NK-92 (cell line): ENCODE measurements at regions not wholly inside any gene's neighbourhood (a gene's known extent, or its start where the extent isn't known, plus 50 kb on each side); places are given as distances from the start of the nearest gene placed in this dataset.

Experiments
- DNase-seq: peaks from one replicate; lab custom pipeline; 2025; ENCODE audit not compliant: unreplicated experiment; lab: John Stamatoyannopoulos, UW

DNA sequence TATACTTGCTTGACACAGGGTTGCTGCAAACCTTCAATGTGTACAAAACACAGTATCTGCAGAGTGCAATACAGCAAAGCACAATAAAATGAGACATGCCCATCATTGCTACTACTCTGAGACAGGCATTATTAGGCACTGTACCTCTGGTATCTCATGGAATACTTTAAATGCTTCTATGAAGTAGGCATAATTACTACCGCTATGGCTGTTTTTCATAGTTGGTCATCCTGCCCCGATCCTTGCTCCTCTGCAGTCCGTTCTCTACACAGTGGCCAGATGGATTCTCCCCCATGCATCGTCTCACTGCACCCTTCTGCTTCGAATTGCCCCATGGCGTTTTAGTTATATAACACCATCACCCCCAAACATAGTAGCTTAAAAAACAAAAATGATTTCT lies 83.0 kb upstream of the UBL3 start:
- DNase-seq = no peak

DNA sequence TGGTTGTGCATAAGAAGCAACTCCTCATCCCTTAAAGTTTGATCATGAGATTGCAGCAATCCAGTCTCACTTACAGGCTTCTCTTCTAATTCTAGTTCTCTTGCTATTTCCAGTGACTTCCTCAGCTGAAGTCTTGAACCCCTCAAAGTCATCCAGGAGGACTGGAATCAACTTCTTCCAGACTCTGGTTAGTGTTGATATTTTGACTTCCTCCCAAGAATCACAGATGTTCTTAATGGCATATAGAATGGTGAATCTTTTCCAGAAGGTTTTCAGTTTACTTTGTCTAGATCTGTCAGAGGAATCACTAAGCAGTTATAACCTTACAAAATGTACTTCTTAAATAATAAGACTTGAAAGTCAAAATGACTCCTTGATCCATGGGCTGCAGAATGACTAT lies 81.3 kb upstream of the UBL3 start:
- DNase-seq = no peak

DNA sequence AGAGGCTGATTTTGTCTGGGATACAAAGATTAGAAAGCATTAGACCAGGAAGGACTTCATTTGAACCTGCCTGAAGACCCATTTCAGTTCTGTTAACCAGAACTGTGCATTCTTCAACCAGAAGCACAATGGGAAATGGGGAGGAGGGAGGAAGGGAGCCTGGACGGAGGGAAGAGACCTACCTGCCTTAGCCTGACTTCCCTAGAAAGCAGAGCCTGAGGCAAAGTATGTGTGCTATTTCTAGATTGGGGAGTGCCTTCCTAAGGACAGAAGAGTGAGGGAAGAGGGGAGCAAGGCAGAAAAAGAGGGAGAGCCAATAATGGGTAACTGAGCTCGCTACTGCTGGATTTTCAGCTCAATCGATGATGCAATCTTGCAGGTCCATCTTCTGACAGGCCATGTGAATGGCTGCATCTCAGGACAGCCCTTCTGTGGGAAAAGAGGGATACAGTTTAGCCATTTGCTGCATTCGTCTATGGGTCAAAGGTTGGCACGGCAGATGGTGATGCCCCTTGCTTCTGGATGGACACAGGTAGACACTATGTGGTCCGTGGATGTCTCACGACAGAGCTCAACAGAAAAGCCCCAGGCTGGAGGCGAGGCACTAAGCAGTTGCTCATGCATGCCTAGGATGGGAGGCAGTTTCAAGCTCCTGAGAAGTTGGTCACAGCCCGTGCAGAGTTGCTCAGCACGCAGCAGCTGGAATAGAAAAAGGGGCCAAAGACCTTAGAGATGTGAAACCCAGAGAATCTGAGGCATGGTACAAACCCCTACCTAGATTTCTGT lies 78.8 kb upstream of the UBL3 start:
- no peak for DNase-seq

DNA sequence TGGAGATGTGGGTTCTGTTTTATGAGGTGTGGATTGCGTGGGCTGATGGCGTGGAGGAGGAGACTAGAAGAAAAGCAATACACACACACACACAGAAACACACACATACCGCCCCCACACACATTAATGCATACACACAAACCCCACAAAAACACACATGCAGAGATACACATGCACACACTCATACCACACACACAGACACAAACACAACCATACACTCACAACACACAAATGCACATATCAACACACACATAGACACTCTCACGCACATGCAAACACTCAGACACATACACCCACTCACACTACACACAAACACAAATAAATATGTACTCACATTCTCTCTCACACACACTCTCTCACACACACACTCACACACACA lies 75.7 kb upstream of the UBL3 start:
- DNase-seq = no peak

DNA sequence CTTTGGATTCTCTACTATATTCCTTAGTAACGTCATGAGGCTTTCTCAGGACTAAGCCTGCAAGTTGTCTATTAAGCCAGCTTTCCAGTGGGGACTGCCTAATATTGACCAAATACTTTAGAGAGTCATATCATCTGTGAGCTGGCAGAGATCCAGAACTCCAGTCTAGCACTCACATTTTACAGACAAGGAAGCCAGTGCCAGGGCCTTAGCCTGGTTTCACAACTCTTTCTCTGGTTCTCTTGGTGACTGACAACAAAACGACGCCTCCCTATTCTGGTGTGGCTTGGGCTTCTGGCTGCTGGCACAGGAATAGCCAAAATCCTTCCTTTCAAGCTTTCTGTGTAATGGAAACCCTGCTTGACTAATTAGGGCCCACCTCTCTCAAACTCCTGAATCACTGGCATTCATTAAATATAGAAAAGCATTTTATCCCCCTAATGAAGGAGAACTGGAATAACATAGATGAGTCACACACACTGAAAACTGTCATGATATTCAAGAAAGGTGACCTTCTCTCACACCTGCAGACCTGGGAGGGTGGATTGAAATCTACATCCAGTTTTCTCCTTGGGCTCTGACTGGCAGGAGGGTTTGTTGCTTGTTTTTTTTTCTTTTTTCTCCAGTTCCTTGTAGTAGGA lies 75.2 kb upstream of the UBL3 start:
- DNase-seq = no peak

DNA sequence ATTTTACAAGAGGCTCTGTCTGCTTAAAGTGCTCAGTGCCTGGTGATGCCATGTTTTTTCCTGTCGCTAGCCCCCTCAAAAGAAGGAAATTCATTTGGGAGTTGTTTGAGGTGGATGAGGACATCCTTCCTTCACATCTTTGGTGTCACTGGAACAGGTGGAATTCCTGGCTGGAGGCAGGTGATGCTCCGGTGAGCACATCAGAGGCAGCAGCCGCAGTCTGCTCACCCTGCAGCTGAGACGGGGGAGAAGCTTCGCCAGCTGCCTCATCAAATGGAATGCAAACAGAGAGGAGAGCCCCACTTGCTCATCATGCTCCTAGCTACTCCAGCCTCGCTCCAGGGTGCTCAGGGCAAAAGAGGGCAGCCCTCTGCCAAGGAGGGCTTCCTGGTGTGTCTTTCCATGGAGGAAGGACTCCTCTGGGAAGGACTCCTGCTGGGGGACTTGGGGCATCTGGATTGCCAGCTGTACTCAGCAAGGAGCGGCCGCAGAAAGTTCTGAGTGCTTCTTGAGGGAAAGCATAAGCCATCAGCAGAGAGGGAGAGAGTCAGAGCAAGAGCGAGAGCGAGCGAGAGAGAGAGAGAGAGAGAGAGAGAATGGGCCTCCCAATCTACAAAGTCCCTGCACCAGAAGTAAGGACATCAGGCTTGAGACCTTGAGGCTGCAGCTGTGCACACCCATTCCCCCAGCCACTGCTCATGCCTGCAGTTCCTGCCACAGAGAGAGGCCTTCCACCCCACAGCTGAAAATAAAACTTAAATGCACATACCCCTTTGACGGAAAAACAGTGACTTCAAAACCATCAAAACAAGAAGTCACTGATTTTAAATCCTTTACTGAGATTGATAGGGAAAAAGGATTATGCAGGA lies 74.3 kb upstream of the UBL3 start:
- DNase-seq = no peak

DNA sequence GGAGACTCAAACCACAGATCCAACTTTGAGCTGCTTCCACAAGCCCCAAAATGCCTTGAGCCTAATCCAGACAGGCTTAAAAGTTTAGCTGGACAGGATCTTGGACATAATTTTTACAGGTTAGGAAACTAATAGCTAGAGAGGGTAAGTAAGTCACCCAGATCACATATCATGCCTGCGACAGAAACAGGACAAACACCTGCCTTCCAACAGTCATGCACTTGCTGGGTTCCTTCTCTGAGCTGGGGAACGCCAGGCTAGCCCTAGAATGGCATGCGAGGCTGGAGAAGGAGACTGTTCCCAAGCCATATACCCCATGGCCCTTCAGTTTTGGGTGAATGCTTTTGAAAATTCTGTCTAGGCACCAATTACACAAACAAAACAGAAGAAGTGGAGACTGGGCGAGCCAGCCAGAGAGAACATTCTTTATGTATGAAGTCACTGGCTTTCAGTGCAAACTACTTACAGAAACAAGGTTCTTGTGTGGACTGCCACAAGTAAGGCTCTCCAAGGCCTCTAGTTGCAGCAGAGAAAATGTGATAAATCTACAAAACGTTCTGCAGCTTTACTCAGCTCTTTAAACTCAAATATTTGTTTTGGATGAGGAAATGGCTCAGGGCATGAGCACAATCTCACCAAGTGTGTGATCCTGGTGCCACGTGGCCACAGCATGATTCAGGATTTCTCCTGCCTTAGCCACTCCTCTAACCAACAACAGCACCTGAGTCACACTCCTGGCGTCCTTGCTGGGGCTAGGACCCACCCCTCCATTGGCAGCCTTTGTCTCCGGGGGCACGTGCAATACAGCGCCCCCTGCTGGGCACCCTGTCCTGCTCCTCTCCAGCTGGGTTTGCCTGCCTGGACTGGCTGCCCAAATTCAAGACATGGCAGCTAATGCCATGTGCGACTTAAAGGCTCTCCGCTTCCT lies 73.4 kb upstream of the UBL3 start:
- no peak for DNase-seq

DNA sequence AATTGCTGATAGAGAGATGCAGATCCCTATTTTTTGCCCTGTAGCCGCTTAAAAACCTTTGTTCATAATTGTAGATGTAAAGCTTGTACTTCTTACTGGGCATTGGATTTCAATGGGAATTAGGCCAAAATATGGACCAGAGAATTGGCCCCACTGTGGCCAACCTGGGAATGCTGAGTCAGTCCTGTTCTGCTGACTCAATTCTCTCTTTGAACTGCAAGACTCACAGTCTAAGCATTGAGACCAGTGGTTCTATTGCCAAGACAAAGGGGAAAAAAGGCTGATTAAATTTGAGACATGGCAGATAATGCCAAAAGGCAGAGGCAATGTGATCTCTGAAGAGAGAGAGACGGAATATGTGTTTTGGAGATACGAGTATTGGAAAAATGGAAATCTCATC lies 72.5 kb upstream of the UBL3 start:
- no peak for DNase-seq

DNA sequence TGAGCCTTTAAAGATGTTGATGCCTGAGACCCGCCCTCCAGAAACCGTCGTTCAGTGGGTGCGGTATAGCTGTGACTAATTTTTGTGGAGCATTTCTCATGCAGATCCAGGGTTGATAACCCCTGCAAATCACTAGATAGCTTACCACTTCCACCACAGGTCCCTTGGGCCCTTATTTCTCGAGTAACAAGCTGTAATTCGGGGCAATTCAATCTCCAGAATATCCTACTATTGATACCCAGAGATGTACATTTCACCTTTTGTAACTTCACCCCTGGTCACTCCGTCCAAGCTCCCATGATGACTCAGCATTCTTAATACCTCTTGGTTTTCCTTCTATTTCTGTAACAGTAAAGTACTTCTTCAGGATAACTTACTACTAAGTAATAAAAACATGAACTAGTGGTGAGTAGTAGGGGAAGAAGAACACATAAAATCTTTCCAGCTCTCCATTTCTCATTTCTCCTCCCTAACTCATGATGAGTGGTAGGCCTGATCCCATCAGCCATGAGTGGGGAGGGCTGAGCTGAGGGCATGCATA lies 71.9 kb upstream of the UBL3 start:
- no peak for DNase-seq

DNA sequence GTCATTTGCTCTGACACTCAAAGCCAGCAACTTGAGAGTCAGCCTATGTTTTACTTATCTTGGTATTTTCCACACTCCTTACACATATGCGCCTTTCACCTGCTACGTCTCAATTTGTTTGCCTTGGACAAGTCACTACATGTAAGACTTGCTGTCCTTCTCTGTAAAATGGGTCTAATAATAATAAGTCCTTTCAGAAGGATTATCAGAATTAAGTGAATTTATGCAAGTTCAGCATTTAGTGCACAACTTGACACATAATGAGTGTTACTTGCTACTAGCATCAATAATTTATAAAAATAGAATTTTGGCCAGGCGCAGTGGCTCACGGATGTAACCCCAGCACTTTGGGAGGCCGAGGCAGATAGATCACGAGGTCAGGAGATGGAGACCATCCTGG lies 71.1 kb upstream of the UBL3 start:
- no peak for DNase-seq

DNA sequence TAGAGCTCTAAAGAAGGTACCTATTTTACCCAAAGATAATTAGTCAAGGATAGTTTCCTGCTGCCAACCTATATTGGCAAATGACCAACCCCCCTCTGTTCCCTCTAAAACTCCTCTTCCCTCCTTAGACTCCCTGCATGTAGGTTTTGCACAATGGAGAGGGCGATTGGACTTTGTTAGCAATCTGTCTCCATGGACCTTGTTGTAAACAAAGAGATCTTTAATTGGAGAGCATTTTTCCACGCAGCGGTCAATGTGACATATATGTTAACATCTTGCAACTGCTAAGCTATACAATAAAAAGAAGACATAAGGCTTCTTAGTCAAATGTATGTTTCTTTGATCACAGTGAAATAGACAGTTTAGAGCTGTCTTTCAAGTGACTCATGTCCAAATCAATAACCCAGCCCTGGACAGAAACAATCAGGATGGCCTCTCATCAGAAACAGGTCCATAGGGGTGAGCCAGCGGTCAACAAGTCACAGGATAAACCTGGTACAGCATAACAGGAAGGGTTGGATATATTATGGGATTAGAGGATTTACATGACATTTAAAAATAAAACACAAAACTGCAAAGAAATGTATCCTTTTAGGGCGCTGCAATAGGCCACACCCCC lies 69.7 kb upstream of the UBL3 start:
- no peak for DNase-seq

DNA sequence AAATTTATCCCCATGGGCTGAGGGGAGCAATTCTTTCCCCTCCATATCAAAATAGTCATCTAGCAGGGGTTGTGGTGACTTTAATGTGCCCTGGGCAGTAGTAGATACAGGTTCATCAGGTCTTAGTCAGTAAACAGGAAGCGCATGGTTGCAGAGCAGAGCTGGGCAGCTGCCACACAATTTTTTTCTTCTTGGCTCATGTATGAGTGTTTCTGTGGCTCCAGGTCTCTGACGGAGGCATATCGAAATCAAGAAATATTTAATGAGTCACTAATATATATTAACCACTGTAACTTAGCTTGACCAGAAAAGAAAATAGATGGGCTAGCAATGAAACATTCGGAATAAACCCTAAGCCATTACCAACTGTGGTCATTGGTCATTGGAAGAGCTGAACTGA lies 68.4 kb upstream of the UBL3 start:
- DNase-seq = no peak

DNA sequence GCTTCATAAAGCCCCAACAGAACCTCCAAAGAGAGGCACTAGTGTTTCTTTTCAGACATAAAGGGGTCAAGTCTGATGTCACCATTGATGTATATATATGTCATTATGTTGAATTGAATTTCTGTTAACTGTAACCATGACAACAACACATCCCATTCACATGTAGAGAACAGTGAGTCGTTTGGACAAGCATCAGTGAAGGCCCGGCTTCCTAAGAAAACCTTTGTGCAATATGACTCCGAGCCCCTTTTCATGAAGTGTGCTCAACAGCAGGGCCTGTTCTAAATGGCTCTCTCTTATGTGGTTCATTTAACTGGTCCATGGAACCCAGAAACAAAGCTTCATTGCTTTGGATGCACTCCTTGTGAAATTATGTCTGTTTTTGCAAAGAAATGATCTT lies 67.2 kb upstream of the UBL3 start:
- DNase-seq = no peak

DNA sequence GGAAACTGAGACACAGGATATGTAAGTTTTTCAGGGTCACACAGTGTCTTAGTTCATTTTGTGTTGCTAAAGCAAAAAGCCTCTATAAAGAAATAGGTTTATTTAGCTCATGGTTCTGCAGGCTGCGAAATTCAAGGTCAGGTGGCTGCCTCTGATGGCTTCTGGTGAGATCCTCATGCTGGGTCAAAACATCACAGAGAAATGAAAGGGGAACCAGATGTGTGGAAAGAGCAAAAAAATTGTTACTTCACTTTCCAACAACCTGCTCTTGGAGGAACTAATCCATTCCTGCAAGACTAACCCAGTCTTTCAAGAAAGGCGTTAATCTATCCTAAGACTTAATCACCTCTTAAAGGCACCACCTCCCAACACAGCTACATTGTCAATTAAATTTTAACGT lies 64.2 kb upstream of the UBL3 start:
- DNase-seq = no peak

DNA sequence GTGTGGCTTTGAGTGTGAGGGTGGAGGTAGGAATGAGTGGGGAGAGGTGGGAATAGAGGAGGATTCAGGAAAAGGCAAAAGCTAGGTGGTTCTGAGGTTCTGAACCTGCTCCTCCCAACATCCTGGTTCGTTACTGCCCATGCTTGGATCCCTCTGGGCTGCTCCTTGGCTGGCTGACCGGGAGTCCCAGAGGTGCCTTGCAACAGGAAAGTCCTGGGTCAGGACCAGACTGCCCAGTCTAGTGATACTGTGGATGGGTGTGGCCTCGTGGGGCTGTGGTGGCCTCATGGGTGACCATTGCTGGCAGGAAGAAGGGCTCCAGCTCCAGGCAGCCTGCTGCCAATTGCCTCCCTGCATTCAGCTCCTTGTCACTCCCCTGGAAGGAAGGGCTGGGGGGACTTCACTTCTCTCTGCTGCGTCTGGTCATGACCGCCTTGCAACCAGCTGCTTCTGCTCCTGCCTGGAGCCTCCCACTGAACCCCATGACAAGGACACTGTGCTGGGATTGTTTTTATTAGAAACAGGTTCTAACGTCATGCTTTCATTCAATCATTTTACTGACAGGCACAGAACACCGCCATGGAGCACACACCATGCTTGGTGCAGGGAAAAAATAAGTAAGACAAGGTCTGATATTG lies 61.5 kb upstream of the UBL3 start:
- no peak for DNase-seq

DNA sequence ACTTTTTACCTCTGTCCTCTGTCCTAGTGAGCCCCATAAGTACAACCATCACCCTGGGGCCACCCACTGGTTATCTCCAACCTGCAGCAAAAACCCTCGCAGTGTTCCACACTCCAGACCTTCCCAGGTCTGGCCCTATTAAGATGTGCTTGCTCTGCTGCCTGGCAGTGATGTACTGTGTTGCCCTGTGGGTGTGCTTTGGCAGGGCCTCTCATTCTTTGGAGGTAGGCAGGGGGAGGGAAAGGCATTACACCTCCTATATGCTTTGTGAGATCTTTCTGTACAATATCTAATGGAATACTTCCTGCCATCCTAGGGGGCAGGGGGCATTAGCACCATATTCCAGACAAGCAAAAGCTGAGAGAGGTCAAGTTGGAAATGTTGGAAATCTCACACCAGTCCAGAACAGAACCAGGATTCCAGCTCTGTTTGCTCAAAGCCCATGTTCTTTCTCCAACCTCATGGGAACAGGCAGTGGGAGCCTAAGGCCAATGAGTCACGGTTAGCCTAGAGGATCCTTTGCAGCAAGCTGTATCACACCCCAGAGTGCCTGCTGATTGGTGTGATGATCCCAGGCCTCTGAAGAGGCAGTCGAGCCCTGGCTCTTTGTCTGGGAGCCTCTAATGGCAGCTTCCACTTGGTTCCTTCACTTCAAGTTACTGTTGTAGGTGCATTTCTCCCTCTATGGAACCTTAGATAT lies 59.7 kb upstream of the UBL3 start:
- no peak for DNase-seq

DNA sequence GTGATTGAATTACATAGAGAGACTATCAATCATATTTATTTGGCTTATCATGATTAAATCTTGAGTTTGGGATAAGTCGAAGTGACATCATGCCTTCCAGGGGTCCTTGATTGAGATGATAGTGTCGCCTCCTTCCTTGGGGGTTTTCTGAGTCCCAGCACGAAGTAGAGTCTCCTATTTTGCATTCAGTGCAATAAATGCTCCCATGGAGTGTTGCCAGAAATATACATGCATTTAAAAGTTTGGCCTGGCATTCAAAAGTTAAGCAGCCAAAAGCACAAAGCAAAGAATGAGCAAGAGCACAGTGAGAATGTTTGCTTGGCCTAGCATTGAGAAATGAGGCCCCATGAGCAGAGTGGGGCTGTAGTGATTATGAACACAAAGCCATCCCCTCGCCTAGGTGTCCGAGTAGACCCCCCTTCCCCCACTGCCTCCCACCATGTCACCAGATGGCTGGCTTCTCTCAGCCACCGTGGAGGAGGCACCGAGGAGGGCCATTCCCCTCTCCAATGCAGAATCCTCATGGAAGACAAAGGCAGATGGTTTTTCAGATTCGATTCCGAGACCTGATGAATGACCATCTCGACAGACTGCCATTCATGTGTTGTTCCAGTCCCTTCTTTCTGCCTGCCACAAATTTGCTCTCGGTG lies 58.8 kb upstream of the UBL3 start:
- no peak for DNase-seq

DNA sequence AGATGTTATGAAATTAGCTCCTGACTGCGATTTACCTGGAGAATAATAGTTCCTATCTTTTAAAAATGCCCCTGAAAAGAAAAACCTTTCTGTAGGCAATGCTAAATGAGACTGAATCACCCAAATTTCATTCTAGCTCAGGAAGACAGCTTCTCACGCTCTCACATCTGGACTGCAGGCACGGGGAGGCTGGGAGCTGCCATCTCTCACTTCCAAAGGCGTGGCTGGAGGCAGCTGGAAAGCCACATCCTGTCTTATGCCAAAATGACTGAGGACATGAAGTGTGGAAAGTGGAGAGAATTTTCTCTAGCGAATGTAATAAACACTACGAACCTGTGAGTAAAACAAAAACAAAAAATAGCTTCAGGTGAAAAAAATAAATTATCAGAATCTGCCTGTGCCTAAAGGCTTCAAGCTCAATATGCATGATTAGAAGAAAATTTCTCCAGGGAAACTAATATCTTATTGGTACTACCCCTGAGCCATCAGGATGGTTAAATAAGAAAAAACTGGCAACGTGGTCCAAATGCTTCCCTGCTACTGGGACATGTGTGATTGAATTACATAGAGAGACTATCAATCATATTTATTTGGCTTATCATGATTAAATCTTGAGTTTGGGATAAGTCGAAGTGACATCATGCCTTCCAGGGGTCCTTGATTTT lies 58.1 kb upstream of the UBL3 start:
- no peak for DNase-seq
